ENCODE measurements at regions not wholly inside any gene's neighbourhood (a gene's known extent, or its start where the extent isn't known, plus 50 kb on each side); places are given as distances from the start of the nearest gene placed in this dataset.

DNA sequence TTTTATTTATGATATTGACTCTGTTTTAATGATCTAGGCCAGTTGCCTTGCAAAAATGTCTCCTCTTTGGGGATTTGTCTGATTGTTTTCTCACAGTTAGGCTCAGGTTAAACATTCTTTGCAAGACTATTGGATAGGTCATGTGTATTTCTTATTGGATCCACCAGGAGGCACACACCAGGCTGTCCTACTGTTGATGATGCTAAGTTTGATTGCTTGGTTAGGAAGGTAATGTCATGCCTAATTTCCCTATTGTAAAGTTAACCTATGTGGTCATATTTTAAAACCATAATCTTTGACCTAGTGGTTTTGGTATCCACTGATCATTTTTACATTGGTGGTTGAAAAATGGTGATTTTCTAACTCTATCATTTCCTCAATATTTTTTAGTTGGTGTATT, 137.1 kb downstream of the BRMS1L start:
- TF ChIP-seq, protein P1, sequence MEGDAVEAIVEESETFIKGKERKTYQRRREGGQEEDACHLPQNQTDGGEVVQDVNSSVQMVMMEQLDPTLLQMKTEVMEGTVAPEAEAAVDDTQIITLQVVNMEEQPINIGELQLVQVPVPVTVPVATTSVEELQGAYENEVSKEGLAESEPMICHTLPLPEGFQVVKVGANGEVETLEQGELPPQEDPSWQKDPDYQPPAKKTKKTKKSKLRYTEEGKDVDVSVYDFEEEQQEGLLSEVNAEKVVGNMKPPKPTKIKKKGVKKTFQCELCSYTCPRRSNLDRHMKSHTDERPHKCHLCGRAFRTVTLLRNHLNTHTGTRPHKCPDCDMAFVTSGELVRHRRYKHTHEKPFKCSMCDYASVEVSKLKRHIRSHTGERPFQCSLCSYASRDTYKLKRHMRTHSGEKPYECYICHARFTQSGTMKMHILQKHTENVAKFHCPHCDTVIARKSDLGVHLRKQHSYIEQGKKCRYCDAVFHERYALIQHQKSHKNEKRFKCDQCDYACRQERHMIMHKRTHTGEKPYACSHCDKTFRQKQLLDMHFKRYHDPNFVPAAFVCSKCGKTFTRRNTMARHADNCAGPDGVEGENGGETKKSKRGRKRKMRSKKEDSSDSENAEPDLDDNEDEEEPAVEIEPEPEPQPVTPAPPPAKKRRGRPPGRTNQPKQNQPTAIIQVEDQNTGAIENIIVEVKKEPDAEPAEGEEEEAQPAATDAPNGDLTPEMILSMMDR (IDR thresholded peaks at IDR 0.05 in 2 of 3, conservative IDR thresholded peaks at IDR 0.05 in 1 of 3; ENCODE audit: borderline replicate concordance in 1 of 3, insufficient read depth in 1 of 3, low read depth in 2 of 3, low read length in 2 of 3), result peak; percentile 13 to 62 (median 50); a peak in 4 of 6 replicates
- TF ChIP-seq MAX (IDR thresholded peaks at IDR 0.05) (no peak), EZH2 (IDR thresholded peaks at IDR 0.05) (no peak), POLR2A (IDR thresholded peaks at IDR 0.05; ENCODE audit: borderline replicate concordance, extremely low read depth, insufficient read depth, insufficient read length) (no peak), EZH2phosphoT487 (IDR thresholded peaks at IDR 0.05; ENCODE audit: borderline replicate concordance) (no peak), ZNF274 (IDR thresholded peaks at IDR 0.05; ENCODE audit: low read depth, low read length) (no peak), POLR2AphosphoS5 (IDR thresholded peaks at IDR 0.05; ENCODE audit: low read depth, low read length) (no peak), REST (IDR thresholded peaks at IDR 0.05; ENCODE audit: low read depth) (no peak), ELF1 (IDR thresholded peaks at IDR 0.05; ENCODE audit: borderline replicate concordance, low read depth) (no peak), EGR1 (IDR thresholded peaks at IDR 0.05; ENCODE audit: low read depth) (no peak), YY1 (IDR thresholded peaks at IDR 0.05; ENCODE audit: extremely low read depth, insufficient replicate concordance, low read depth, low read length) (no peak)

Measured in HCT116 (cell line).